ENCODE measurements at regions not wholly inside any gene's neighbourhood (a gene's known extent, or its start where the extent isn't known, plus 50 kb on each side); places are given as distances from the start of the nearest gene placed in this dataset.

GRCh38 chr7:113800826-113801225 lies 118.0 kb downstream of the PPP1R3A start:
- no peaks in the 10 kb centered on the region for H3K36me3 Mint-ChIP-seq (ENCODE audit: insufficient read depth, unreplicated experiment)
- DNase-seq: no peak
- intact Hi-C loops (cut with micrococcal nuclease; ENCODE audit: unreplicated experiment): no loop called here

DNA sequence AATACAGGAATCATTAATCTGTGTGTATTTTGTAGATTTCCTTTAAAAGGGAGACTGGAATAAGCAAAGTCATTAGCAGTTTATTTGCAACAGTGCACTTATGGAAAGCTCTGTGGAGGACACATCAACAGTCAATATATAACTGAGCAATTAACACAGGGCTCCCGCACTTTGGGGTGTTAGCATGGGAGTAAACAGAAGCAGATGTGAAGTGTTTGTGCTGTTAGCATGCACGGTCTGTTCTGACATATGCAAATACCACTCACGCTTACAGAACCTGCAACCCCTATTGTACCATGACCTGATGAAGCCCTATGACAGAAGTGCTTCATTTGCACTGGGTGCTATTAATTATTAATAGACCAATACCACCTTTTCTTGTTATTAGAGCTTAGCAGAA lies 118.9 kb downstream of the PPP1R3A start:
- Mint-ChIP-seq H3K27ac (ENCODE audit: unreplicated experiment) (no peak overlapping the region), H3K27me3 (ENCODE audit: unreplicated experiment) (no peaks in the 10 kb centered on the region), H3K36me3 (ENCODE audit: insufficient read depth, unreplicated experiment) (no peaks in the 10 kb centered on the region), H3K4me1 (ENCODE audit: low read depth, unreplicated experiment) (no peaks in the 10 kb centered on the region), H3K4me3 (ENCODE audit: low read depth, unreplicated experiment) (no peak overlapping the region), H3K9me3 (ENCODE audit: low read depth, unreplicated experiment) (peaks cover 2% of the 10 kb centered on the region)
- intact Hi-C loops (cut with micrococcal nuclease; ENCODE audit: unreplicated experiment): no loop called here
- no TSS peak for BruUV-seq (replicated peaks)
- no peak for TF ChIP-seq CTCF (IDR thresholded peaks at IDR 0.05; ENCODE audit: unreplicated experiment)
- CTCF ChIA-PET: no interaction called here
- DNase-seq: no peak

More at GRCh38 chr7:113800826-113801225, 118.0 kb downstream of the PPP1R3A start:
- CTCF ChIA-PET: no interaction called here
- Mint-ChIP-seq H3K4me1 (ENCODE audit: low read depth, unreplicated experiment) (no peaks in the 10 kb centered on the region), H3K9me3 (ENCODE audit: low read depth, unreplicated experiment) (peaks cover 2% of the 10 kb centered on the region), H3K4me3 (ENCODE audit: low read depth, unreplicated experiment) (no peak overlapping the region), H3K27ac (ENCODE audit: unreplicated experiment) (no peak overlapping the region), H3K27me3 (ENCODE audit: unreplicated experiment) (no peaks in the 10 kb centered on the region)
- no TSS peak for BruUV-seq (replicated peaks)
- TF ChIP-seq CTCF (IDR thresholded peaks at IDR 0.05; ENCODE audit: unreplicated experiment): no peak

DNA sequence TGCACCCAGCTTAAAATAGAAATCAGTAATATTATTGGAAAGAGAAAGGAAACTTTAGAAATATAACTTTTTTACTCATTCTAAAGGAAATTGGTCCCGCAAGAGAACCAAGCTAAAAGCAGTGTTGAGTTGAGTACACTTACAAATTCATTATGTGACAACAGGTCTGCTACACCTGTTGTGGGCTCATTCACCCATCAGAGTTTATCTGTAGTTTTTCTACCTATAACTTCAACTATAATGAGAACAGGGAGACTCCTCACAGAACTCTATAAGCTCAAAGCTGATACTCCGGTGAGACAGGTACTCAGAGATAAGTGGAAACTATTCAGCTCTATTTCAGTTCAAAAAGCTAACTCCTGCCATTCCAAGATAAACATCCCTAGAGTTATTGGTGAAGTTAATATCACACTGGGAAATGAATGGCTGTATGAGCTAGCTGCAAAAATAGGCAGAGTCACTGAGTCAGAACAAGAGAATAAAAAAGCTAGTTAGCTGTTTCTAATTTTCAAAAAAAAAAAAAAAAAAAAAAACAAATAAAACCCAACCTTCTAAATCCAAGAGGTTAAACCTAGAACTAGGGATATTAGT lies 121.3 kb downstream of the PPP1R3A start:
- Mint-ChIP-seq H3K27me3 (ENCODE audit: unreplicated experiment) (no peaks in the 10 kb centered on the region), H3K9me3 (ENCODE audit: low read depth, unreplicated experiment) (no peaks in the 10 kb centered on the region), H3K36me3 (ENCODE audit: insufficient read depth, unreplicated experiment) (no peaks in the 10 kb centered on the region), H3K4me3 (ENCODE audit: low read depth, unreplicated experiment) (no peak overlapping the region), H3K27ac (ENCODE audit: unreplicated experiment) (no peak overlapping the region), H3K4me1 (ENCODE audit: low read depth, unreplicated experiment) (no peaks in the 10 kb centered on the region)
- intact Hi-C loops (cut with micrococcal nuclease; ENCODE audit: unreplicated experiment): no loop called here
- CTCF ChIA-PET: no interaction called here
- TF ChIP-seq CTCF (IDR thresholded peaks at IDR 0.05; ENCODE audit: unreplicated experiment): no peak
- no TSS peak for BruUV-seq (replicated peaks)
- DNase-seq: no peak

GRCh38 chr7:113796557-113796956 lies 122.3 kb downstream of the PPP1R3A start:
- Mint-ChIP-seq H3K36me3 (ENCODE audit: insufficient read depth, unreplicated experiment) (no peaks in the 10 kb centered on the region), H3K27ac (ENCODE audit: unreplicated experiment) (no peak overlapping the region), H3K4me3 (ENCODE audit: low read depth, unreplicated experiment) (no peak overlapping the region), H3K9me3 (ENCODE audit: low read depth, unreplicated experiment) (no peaks in the 10 kb centered on the region), H3K27me3 (ENCODE audit: unreplicated experiment) (no peaks in the 10 kb centered on the region), H3K4me1 (ENCODE audit: low read depth, unreplicated experiment) (no peaks in the 10 kb centered on the region)
- intact Hi-C loops (cut with micrococcal nuclease; ENCODE audit: unreplicated experiment): no loop called here
- TF ChIP-seq CTCF (IDR thresholded peaks at IDR 0.05; ENCODE audit: unreplicated experiment): no peak
- CTCF ChIA-PET: no interaction called here
- no TSS peak for BruUV-seq (replicated peaks)
- no peak for DNase-seq

Data from Calu3 (cell line).